ENCODE measurements at regions not wholly inside any gene's neighbourhood (a gene's known extent, or its start where the extent isn't known, plus 50 kb on each side); places are given as distances from the start of the nearest gene placed in this dataset.

GRCh38 chr5:67379753-67380152 is 183.2 kb upstream of the CD180 start:
- no peak for TF ChIP-seq CTCF (IDR thresholded peaks at IDR 0.05; ENCODE audit: insufficient read depth, low read length, poor library complexity, severe bottlenecking)
- no peak for DNase-seq (ENCODE audit: low read depth)
- H3K4me3 ChIP-seq (ENCODE audit: low read depth, low read length), result no peak overlapping the region
- no peaks in the 10 kb centered on the region for H3K27me3 ChIP-seq (ENCODE audit: control insufficient read depth, insufficient read depth, low read length)
- no peaks in the 10 kb centered on the region for H3K36me3 ChIP-seq (ENCODE audit: control insufficient read depth, insufficient read depth, low read length)

DNA sequence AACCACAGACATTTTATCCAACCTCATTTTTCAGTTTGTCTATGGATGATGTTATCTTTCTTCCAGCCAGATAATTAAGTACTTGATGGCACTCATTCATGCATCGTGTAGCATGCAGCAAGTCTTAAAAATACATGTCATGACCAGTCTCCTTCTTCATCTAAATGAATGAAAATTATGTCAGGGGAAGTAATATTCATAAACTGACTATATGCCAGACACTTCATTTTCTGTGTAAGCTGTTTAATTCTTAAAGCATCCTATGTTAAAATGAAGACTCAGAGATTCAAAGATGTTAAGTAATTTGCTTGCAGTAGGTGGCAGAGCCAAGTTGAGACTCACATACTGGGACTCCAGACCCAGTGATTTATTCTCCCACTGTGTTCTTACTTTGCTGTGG is 181.7 kb upstream of the CD180 start:
- Histone ChIP-seq H3K4me3 (ENCODE audit: low read depth, low read length) (no peak overlapping the region), H3K36me3 (ENCODE audit: control insufficient read depth, insufficient read depth, low read length) (no peaks in the 10 kb centered on the region), H3K27me3 (ENCODE audit: control insufficient read depth, insufficient read depth, low read length) (no peaks in the 10 kb centered on the region)
- DNase-seq (ENCODE audit: low read depth), result no peak
- no peak for TF ChIP-seq CTCF (IDR thresholded peaks at IDR 0.05; ENCODE audit: insufficient read depth, low read length, poor library complexity, severe bottlenecking)

GRCh38 chr5:67377631-67378030 is 181.0 kb upstream of the CD180 start:
- H3K4me3 ChIP-seq (ENCODE audit: low read depth, low read length), result no peak overlapping the region
- no peaks in the 10 kb centered on the region for H3K36me3 ChIP-seq (ENCODE audit: control insufficient read depth, insufficient read depth, low read length)
- no peak for DNase-seq (ENCODE audit: low read depth)
- no peak for TF ChIP-seq CTCF (IDR thresholded peaks at IDR 0.05; ENCODE audit: insufficient read depth, low read length, poor library complexity, severe bottlenecking)
- H3K27me3 ChIP-seq (ENCODE audit: control insufficient read depth, insufficient read depth, low read length), result no peaks in the 10 kb centered on the region

DNA sequence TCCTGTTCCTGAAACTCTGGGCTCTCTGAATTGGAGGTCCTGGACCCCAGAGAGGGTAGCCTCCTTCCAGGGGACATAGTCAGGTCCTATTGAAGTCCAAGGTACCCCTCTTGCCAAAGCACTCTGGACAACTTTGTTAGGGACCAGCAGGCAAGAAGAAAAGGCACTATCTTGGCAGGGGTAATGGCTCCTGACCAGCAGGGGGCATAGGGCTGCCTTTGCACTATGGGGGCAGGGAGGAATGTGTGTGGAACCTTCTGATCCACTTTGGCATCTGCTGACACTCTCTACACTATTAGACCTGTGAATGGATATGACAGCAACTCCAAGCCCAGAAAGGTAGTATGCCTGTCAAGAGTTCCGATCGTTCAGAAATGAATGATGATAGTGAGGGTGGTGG is 179.0 kb upstream of the CD180 start:
- Histone ChIP-seq H3K27me3 (ENCODE audit: control insufficient read depth, insufficient read depth, low read length) (no peaks in the 10 kb centered on the region), H3K36me3 (ENCODE audit: control insufficient read depth, insufficient read depth, low read length) (no peaks in the 10 kb centered on the region), H3K4me3 (ENCODE audit: low read depth, low read length) (no peak overlapping the region)
- DNase-seq (ENCODE audit: low read depth), result no peak
- no peak for TF ChIP-seq CTCF (IDR thresholded peaks at IDR 0.05; ENCODE audit: insufficient read depth, low read length, poor library complexity, severe bottlenecking)

GRCh38 chr5:67374378-67374777 is 177.8 kb upstream of the CD180 start:
- TF ChIP-seq CTCF (IDR thresholded peaks at IDR 0.05; ENCODE audit: insufficient read depth, low read length, poor library complexity, severe bottlenecking), result no peak
- H3K27me3 ChIP-seq (ENCODE audit: control insufficient read depth, insufficient read depth, low read length), result no peaks in the 10 kb centered on the region

GRCh38 chr5:67373518-67373917 is 176.9 kb upstream of the CD180 start:
- no peak for TF ChIP-seq CTCF (IDR thresholded peaks at IDR 0.05; ENCODE audit: insufficient read depth, low read length, poor library complexity, severe bottlenecking)
- H3K27me3 ChIP-seq (ENCODE audit: control insufficient read depth, insufficient read depth, low read length), result no peaks in the 10 kb centered on the region
- DNase-seq (ENCODE audit: low read depth), result no peak
- no peak overlapping the region for H3K4me3 ChIP-seq (ENCODE audit: low read depth, low read length)
- H3K36me3 ChIP-seq (ENCODE audit: control insufficient read depth, insufficient read depth, low read length), result no peaks in the 10 kb centered on the region

More at GRCh38 chr5:67374378-67374777, 177.8 kb upstream of the CD180 start:
- H3K36me3 ChIP-seq (ENCODE audit: control insufficient read depth, insufficient read depth, low read length), result no peaks in the 10 kb centered on the region
- no peak overlapping the region for H3K4me3 ChIP-seq (ENCODE audit: low read depth, low read length)
- no peak for DNase-seq (ENCODE audit: low read depth)

All from kidney epithelial cell (primary cell).